Heart left ventricle (tissue), 13 donors: ENCODE measurements at regions not wholly inside any gene's neighbourhood (a gene's known extent, or its start where the extent isn't known, plus 50 kb on each side); places are given as distances from the start of the nearest gene placed in this dataset.

Experiments used
- POLR2A ChIP-seq, 2 donors: fragments of 450-650 bp; IDR thresholded peaks; one replicate each; pipeline ENCODE4 v1.6.1; 2017; ENCODE audit warnings: antibody characterized with exemption in 2 of 2, mild to moderate bottlenecking in 2 of 2, moderate library complexity in 2 of 2
- TF ChIP-seq, protein P1 (sequence below), 12 donors: fragments of 200-600 bp; sonication (generic) in 4 of 12; IDR thresholded peaks; one replicate each; pipeline versions ENCODE4 v1.5.0 to v1.8.0; 2018 to 2022; ENCODE audit warnings: antibody characterized with exemption in 12 of 12, mild to moderate bottlenecking in 5 of 12
- donor health status: ischemic (EF 13 %, LVEDD 7.1; RV severe dilation, severe dysfunction).
- donor health status: DM: no; HTN: yes; CAD: no.
- donor health status: DM: no; HTN: no; CAD: no.
- donor health status: ischemic (EF 25% LVEDD 6.9; RV normal size, moderate dysfunction).
- donor health status: ischemic (EF 25% LVEDD 5.7; RV mildly dilated, moderate dysfunction).
- donor health status: ischemic (EF 35%, LVEDD 5.7; RV mildly dilated, moderate dysfunction).
- donor health status: nonischemic (EF 11% LVEDD 7.7; RV severe dilation, severe dysfunction).
- donor health status: DM: yes; HTN: yes; CAD: no.
- donor health status: PGD.
- donor health status: ischemic (EF 29% LVEDD 5.4; RV normal size, mild dysfunction).
- donor health status: nonischemic (EF 23%, LVEDD 6.1; RV moderate dilation, normal function).

DNA sequence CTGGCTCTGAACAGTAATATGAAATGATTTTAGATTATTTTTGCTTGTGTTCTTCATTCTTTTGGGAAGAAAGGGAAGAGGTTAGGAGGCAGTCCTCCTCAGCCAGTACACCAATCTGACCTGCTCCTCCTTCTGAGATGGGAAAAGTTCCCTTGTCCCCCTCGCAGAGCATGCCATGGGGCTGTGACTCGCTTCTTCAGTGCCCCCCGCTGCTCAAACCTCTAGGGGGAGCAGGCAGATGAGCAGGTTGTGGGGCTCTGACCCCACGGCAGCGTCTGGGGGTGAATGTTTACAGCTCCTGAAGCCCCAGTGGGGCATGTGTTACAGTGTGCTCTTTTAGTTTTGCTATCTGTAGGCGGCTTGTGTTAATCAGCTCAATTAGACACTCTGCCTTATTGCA is 50.9 kb upstream of the KLF9 start:
- TF ChIP-seq, protein P1, sequence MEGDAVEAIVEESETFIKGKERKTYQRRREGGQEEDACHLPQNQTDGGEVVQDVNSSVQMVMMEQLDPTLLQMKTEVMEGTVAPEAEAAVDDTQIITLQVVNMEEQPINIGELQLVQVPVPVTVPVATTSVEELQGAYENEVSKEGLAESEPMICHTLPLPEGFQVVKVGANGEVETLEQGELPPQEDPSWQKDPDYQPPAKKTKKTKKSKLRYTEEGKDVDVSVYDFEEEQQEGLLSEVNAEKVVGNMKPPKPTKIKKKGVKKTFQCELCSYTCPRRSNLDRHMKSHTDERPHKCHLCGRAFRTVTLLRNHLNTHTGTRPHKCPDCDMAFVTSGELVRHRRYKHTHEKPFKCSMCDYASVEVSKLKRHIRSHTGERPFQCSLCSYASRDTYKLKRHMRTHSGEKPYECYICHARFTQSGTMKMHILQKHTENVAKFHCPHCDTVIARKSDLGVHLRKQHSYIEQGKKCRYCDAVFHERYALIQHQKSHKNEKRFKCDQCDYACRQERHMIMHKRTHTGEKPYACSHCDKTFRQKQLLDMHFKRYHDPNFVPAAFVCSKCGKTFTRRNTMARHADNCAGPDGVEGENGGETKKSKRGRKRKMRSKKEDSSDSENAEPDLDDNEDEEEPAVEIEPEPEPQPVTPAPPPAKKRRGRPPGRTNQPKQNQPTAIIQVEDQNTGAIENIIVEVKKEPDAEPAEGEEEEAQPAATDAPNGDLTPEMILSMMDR (IDR thresholded peaks at IDR 0.05): no peak
- TF ChIP-seq POLR2A (IDR thresholded peaks at IDR 0.05): no peak
